Epithelial cell of esophagus (primary cell): ENCODE measurements at regions not wholly inside any gene's neighbourhood (a gene's known extent, or its start where the extent isn't known, plus 50 kb on each side); places are given as distances from the start of the nearest gene placed in this dataset.
"Not testable (repeated sequence)": the region's sequence is repeated elsewhere in the genome, so short reads cannot be mapped to it uniquely, and the experiment has no call there.

Experiments used
- DNase-seq: peaks from one replicate; pipeline ENCODE4 v3.0.0; 2010; ENCODE audit warnings: low read depth
- H3K4me3 ChIP-seq: 2 replicates; pipeline ENCODE4 v1.5.1; 2011; ENCODE audit warnings: mild to moderate bottlenecking, low read length, control low read depth
- CTCF ChIP-seq: IDR thresholded peaks from 2 replicates; pipeline ENCODE4 v1.5.1; 2011; ENCODE audit warnings: low read depth, mild to moderate bottlenecking, low read length, control low read depth, inconsistent platforms; ENCODE audit not compliant: insufficient read depth; ENCODE audit errors: missing control alignments

GRCh38 chr15:20310603-20311002 is 231.0 kb downstream of the GOLGA6L6 start:
- H3K4me3 ChIP-seq: no peak overlapping the region
- no peak for DNase-seq
- no peak for TF ChIP-seq CTCF

GRCh38 chr15:20309966-20310365 is 231.6 kb downstream of the GOLGA6L6 start:
- not testable (repeated sequence) for DNase-seq, H3K4me3 ChIP-seq

GRCh38 chr15:20309395-20309794 is 232.2 kb downstream of the GOLGA6L6 start:
- H3K4me3 ChIP-seq, DNase-seq: not testable (repeated sequence)

- not testable (repeated sequence) for DNase-seq, H3K4me3 ChIP-seq
Observed at GRCh38 chr15:20308027-20308690, 233.4 kb downstream of the GOLGA6L6 start.

GRCh38 chr15:20307137-20307536 is 234.5 kb downstream of the GOLGA6L6 start:
- not testable (repeated sequence) for H3K4me3 ChIP-seq, DNase-seq

GRCh38 chr15:20306497-20307106 is 235.0 kb downstream of the GOLGA6L6 start:
- not testable (repeated sequence) for DNase-seq, H3K4me3 ChIP-seq

GRCh38 chr15:20305912-20306311 is 235.7 kb downstream of the GOLGA6L6 start:
- not testable (repeated sequence) for DNase-seq, H3K4me3 ChIP-seq

- not testable (repeated sequence) for H3K4me3 ChIP-seq, DNase-seq
Observed at GRCh38 chr15:20305015-20305465, 236.6 kb downstream of the GOLGA6L6 start.

- not testable (repeated sequence) for H3K4me3 ChIP-seq
Observed at GRCh38 chr15:20304282-20305014, 237.2 kb downstream of the GOLGA6L6 start.

GRCh38 chr15:20303248-20304171 is 238.1 kb downstream of the GOLGA6L6 start:
- H3K4me3 ChIP-seq, DNase-seq: not testable (repeated sequence)

More at GRCh38 chr15:20304282-20305014, 237.2 kb downstream of the GOLGA6L6 start:
- DNase-seq: not testable (repeated sequence)

GRCh38 chr15:20302141-20303069 is 239.2 kb downstream of the GOLGA6L6 start:
- not testable (repeated sequence) for DNase-seq, H3K4me3 ChIP-seq

- H3K4me3 ChIP-seq, DNase-seq: not testable (repeated sequence)
Observed at GRCh38 chr15:20301471-20302081, 240.0 kb downstream of the GOLGA6L6 start.

GRCh38 chr15:20301041-20301390 is 240.6 kb downstream of the GOLGA6L6 start:
- DNase-seq, H3K4me3 ChIP-seq: not testable (repeated sequence)

- H3K4me3 ChIP-seq, DNase-seq: not testable (repeated sequence)
Observed at GRCh38 chr15:20300351-20301040, 241.1 kb downstream of the GOLGA6L6 start.

GRCh38 chr15:20297603-20298123 is 243.9 kb downstream of the GOLGA6L6 start:
- not testable (repeated sequence) for H3K4me3 ChIP-seq, DNase-seq
